NB4 (cell line): ENCODE measurements at regions not wholly inside any gene's neighbourhood (a gene's known extent, or its start where the extent isn't known, plus 50 kb on each side); places are given as distances from the start of the nearest gene placed in this dataset.

ENCODE experiments used
- DNase-seq: peaks from one replicate; pipeline ENCODE4 v3.0.0; 2010; ENCODE audit warnings: low read depth
- H3K4me3 ChIP-seq: one replicate; pipeline ENCODE4 v1.5.1; 2011; ENCODE audit warnings: mild to moderate bottlenecking, low read depth, low read length, moderate library complexity
- MYC ChIP-seq: IDR thresholded peaks from 2 replicates; pipeline ENCODE4 v1.6.1; 2011; ENCODE audit warnings: low read depth, low read length
- POLR2A ChIP-seq: IDR thresholded peaks from 2 replicates; pipeline ENCODE4 v1.6.1; 2011; ENCODE audit warnings: mild to moderate bottlenecking; ENCODE audit not compliant: insufficient read length; ENCODE audit errors: extremely low read depth
- TF ChIP-seq, protein P1 (sequence below): IDR thresholded peaks from 2 replicates; pipeline ENCODE4 v1.6.1; 2011; ENCODE audit warnings: low read depth, low read length
- TF ChIP-seq, protein P2 (sequence below): IDR thresholded peaks from one replicate; pipeline ENCODE4 v1.5.1; 2012; ENCODE audit warnings: low read depth, low read length

DNA sequence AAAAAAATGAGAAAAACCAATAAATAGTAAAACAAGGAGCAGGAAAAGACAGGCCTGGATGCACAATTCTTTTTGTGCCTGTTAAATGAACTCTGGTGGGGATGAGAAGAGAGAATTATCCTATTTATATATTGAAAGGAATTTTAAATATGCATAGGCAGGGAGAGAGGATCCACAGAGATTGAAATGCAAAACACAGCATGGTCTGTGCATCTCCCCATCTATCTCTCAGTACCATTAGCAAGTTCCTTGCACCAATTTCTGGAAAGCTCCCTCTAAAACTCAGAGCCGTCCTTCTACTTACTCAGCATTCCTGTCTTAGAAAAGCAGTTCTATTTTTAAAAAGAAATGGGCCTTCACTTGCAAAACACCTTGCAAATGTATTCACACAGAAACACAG, 502.3 kb upstream of the KLHL29 start:
- H3K4me3 ChIP-seq: no peak overlapping the region
- no peak for DNase-seq
- TF ChIP-seq, protein P1, sequence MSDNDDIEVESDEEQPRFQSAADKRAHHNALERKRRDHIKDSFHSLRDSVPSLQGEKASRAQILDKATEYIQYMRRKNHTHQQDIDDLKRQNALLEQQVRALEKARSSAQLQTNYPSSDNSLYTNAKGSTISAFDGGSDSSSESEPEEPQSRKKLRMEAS: no peak
- TF ChIP-seq, protein P2, sequence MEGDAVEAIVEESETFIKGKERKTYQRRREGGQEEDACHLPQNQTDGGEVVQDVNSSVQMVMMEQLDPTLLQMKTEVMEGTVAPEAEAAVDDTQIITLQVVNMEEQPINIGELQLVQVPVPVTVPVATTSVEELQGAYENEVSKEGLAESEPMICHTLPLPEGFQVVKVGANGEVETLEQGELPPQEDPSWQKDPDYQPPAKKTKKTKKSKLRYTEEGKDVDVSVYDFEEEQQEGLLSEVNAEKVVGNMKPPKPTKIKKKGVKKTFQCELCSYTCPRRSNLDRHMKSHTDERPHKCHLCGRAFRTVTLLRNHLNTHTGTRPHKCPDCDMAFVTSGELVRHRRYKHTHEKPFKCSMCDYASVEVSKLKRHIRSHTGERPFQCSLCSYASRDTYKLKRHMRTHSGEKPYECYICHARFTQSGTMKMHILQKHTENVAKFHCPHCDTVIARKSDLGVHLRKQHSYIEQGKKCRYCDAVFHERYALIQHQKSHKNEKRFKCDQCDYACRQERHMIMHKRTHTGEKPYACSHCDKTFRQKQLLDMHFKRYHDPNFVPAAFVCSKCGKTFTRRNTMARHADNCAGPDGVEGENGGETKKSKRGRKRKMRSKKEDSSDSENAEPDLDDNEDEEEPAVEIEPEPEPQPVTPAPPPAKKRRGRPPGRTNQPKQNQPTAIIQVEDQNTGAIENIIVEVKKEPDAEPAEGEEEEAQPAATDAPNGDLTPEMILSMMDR: no peak

DNA sequence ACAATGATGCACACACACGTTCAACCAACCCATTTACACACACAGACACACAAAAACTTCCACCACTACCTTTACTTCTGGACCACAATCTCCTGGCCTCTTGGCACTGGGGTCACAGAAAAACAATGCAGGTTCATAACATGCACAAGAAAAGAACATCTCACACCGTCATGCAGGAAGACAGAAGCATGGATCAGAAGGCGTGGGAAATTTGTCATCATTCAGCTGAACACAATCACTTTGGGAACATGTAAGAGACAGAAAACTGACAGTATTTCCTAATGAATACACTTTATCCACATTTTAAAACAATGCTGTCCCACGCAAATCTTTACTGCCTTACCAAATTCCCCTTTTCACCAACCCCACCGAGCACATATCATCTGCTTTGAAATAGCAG, 501.9 kb upstream of the KLHL29 start:
- H3K4me3 ChIP-seq: no peak overlapping the region
- no peak for DNase-seq
- TF ChIP-seq MYC: no peak
- TF ChIP-seq, protein P2: no peak
- TF ChIP-seq POLR2A: no peak
- TF ChIP-seq, protein P1: no peak

DNA sequence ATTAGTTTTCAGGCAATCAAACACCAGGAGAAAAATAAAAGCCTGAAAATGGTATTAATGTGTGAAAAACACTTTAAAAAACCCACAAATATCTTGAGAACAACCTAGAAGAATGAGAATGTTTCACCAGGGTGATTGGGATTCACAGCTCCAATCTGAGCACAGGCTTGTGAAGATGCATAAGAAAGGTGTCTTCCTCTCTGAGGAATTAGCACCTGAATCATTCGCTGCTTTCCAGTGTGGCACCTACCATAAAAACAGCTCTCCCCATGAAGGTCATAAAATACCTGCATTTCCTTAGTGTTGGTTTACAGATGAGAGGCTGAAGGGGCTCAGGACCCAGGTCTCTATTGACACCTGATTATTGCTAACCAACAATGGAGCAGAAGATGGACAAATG, 499.7 kb upstream of the KLHL29 start:
- TF ChIP-seq POLR2A (no peak), MYC (no peak)
- TF ChIP-seq, protein P2: no peak
- TF ChIP-seq, protein P1: no peak
- no peak for DNase-seq
- no peak overlapping the region for H3K4me3 ChIP-seq

DNA sequence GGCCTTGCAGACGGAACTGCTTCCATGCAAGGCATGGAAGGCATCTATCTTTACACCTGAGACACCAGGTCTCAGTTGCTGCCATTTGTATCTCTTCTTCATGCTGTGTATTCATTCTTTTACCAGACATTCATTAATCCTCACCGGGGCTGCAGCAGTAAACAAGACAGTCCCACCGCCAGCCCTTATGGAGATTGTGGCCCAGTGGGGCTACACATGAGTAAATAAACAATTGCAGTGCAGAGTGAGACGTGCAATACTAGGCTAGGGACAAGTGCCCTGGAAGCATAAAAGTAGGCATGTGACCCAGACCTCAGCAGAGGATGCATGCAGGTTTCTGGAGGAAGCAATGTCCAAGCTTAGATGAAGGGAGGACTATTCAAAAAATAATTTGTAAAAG, 497.6 kb upstream of the KLHL29 start:
- TF ChIP-seq, protein P2: no peak
- no peak for DNase-seq
- no peak overlapping the region for H3K4me3 ChIP-seq

DNA sequence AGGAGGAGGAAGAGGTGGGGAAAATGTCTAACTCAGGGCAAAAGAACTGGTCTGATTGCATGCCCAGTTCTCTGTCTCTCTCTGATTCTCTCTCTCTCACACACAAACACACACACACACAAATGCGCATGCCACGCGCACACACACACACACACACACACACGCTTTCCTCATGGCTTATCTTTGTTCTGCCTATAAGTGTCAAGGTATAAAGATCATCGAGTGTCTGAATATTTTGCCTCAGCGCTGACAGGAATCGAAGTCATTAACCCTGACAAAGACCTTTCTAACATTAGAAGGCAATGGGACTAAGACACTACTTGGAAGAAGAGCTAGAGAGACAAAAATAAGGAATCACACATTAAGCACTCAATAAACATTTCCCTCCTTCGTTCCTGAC, 497.1 kb upstream of the KLHL29 start:
- TF ChIP-seq POLR2A (no peak), MYC (no peak)
- TF ChIP-seq, protein P1: no peak
- TF ChIP-seq, protein P2: no peak
- DNase-seq: no peak
- no peak overlapping the region for H3K4me3 ChIP-seq

DNA sequence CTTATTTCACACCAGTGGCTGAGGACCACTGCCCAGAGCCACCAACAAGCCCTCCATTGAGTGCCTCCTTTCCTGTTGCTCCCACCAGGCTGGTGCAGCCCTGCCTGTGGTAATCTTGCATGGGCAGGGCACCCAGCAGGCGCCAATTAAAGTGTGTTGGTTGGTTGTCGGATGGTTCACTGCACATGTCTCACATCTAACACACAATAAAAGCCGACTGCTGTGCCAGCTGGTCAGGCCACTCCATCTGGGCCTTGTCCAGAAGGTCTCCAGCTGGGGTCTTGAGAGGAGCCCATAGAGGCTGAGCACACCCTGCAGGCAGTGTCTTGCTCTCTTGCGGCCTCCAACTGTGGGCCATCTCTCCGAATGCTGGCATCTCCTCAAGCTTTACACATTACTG, 494.8 kb upstream of the KLHL29 start:
- TF ChIP-seq, protein P2: no peak
- TF ChIP-seq, protein P1: no peak
- TF ChIP-seq POLR2A: no peak
- TF ChIP-seq MYC: no peak
- no peak overlapping the region for H3K4me3 ChIP-seq

More for the DNA sequence above, 494.8 kb upstream of the KLHL29 start:
- no peak for DNase-seq
